OCI-LY7 (cell line): ENCODE measurements at regions not wholly inside any gene's neighbourhood (a gene's known extent, or its start where the extent isn't known, plus 50 kb on each side); places are given as distances from the start of the nearest gene placed in this dataset.

ENCODE experiments used
- BruUV-seq: library from RNA; stranded (reverse); fragments of 400-500 nt; replicated peaks from 2 replicates; lab custom pipeline; 2021; lab: Mats Ljungman, UMichigan
- CTCF ChIA-PET: fragments of 300-600 bp; sonication (Branson Sonifier 250); formaldehyde crosslinking; loops from one replicate; lab custom pipeline; 2022; ENCODE audit warnings: antibody characterized with exemption; ENCODE audit not compliant: unreplicated experiment; lab: Charles Lee
- POLR2A ChIA-PET: fragments of 300-600 bp; sonication (Branson Sonifier 250); formaldehyde crosslinking; loops from one replicate; lab custom pipeline; 2022; ENCODE audit warnings: antibody characterized with exemption; lab: Charles Lee
- DNase-seq: peaks from one replicate; pipeline ENCODE4 v3.0.0-alpha.2; 2015; ENCODE audit warnings: low spot score
- H2AFZ ChIP-seq: fragments of 200-600 bp; sonication (generic), shearing (Covaris generic); 2 replicates; pipeline ENCODE4 v1.6.1; 2014; ENCODE audit warnings: mild to moderate bottlenecking, antibody characterized with exemption, low read length, moderate library complexity
- H3K27ac ChIP-seq: fragments of 200-600 bp; sonication (generic); 2 replicates; pipeline ENCODE4 v1.5.1; 2014; ENCODE audit warnings: mixed run types, low read depth, mild to moderate bottlenecking, moderate library complexity, low read length, inconsistent platforms; ENCODE audit not compliant: poor library complexity, severe bottlenecking
- H3K36me3 ChIP-seq: fragments of 200-600 bp; sonication (generic); 2 replicates; pipeline ENCODE4 v1.6.1; 2014; ENCODE audit warnings: mild to moderate bottlenecking, antibody characterized with exemption, low read length, moderate library complexity, mixed read lengths; ENCODE audit not compliant: insufficient read depth
- H3K4me1 ChIP-seq: fragments of 200-600 bp; sonication (generic); 2 replicates; pipeline ENCODE4 v1.5.1; 2014; ENCODE audit warnings: mild to moderate bottlenecking, low read length; ENCODE audit not compliant: insufficient read depth, poor library complexity, severe bottlenecking
- H3K4me2 ChIP-seq: fragments of 200-600 bp; sonication (generic); 2 replicates; pipeline ENCODE4 v1.6.1; 2014; ENCODE audit warnings: mild to moderate bottlenecking, low read length
- H3K4me3 ChIP-seq: fragments of 200-600 bp; sonication (generic); 2 replicates; pipeline ENCODE4 v1.5.1; 2014; ENCODE audit warnings: mild to moderate bottlenecking, low read depth, low read length; ENCODE audit not compliant: poor library complexity, severe bottlenecking
- H3K79me2 ChIP-seq: fragments of 200-600 bp; sonication (generic); 2 replicates; pipeline ENCODE4 v1.6.1; 2016; ENCODE audit warnings: low read depth, mild to moderate bottlenecking, low read length, moderate library complexity, mixed read lengths; ENCODE audit not compliant: insufficient read depth
- H3K9me2 ChIP-seq: fragments of 200-600 bp; sonication (generic); 2 replicates; pipeline ENCODE4 v1.6.1; 2016; ENCODE audit warnings: mild to moderate bottlenecking, low read length, mixed read lengths; ENCODE audit not compliant: insufficient read depth
- H3K9me3 ChIP-seq: fragments of 200-600 bp; sonication (generic); 2 replicates; pipeline ENCODE4 v1.6.1; 2014; ENCODE audit warnings: mild to moderate bottlenecking, mixed run types, low read length, mixed read lengths
- H4K20me1 ChIP-seq: fragments of 200-600 bp; sonication (generic); 2 replicates; pipeline ENCODE4 v1.6.1; 2014; ENCODE audit warnings: mild to moderate bottlenecking, antibody characterized with exemption, low read length, moderate library complexity, mixed read lengths; ENCODE audit not compliant: insufficient read depth
- EZH2phosphoT487 ChIP-seq: fragments of 200-600 bp; sonication (generic); IDR thresholded peaks from 2 replicates; pipeline ENCODE4 v1.6.1; 2018; ENCODE audit warnings: low read depth, borderline replicate concordance, mild to moderate bottlenecking, mixed run types, antibody characterized with exemption, low read length, moderate library complexity, mixed read lengths
- intact Hi-C: fragments of 100-400 bp; cut with micrococcal nuclease; formaldehyde crosslinking; loops from one replicate; pipeline ENCODE4 v1.10.0; 2022; ENCODE audit not compliant: unreplicated experiment
- TF ChIP-seq, protein P1 (sequence below): fragments of 200-600 bp; sonication (generic); conservative IDR thresholded peaks from 2 replicates; pipeline ENCODE4 v1.5.1; 2014; ENCODE audit warnings: mild to moderate bottlenecking, antibody characterized with exemption, low read length, moderate library complexity, mixed read lengths

DNA sequence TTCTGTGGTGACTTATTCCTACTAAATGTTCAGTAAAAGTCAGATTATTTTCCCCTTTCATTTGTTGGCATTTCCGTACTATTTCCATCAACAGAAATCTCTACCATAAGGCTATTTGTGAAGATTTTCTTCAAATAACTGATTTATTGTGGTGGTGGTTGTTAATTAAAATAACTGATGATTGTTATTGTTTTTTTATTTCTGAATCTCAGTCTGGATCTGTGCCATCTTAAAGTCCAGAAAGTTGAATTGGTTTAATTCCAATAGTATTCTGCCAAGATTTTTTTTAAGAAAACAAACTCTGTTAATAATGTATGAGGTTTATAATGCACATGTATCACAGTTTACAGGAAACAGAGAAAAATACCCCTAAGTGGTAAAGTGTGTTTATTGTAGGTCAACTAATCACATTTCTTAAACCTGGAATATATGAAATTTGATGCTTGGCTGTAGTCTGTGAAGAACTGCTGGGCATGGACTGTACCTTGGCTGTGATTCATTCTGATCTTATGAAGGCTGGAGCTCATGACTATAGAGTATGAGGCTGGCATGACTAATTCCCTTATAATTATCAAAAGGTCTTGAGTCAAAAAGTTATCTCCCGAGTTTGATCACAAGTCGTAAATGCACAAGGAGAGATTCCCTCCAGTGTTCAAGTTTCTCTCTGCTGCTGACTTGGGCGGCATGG is 134.2 kb upstream of the RND3 start:
- Histone ChIP-seq H3K9me2 (no peaks in the 10 kb centered on the region), H3K4me1 (no peaks in the 10 kb centered on the region), H4K20me1 (no peaks in the 10 kb centered on the region), H3K4me2 (no peak overlapping the region), H3K79me2 (no peaks in the 10 kb centered on the region), H3K27ac (no peak overlapping the region), H2AFZ (no peak overlapping the region), H3K9me3 (no peaks in the 10 kb centered on the region), H3K4me3 (no peak overlapping the region), H3K36me3 (no peaks in the 10 kb centered on the region)
- DNase-seq = no peak
- intact Hi-C loops = no loop called here
- BruUV-seq = no TSS peak
- TF ChIP-seq EZH2phosphoT487 = no peak
- TF ChIP-seq, protein P1, sequence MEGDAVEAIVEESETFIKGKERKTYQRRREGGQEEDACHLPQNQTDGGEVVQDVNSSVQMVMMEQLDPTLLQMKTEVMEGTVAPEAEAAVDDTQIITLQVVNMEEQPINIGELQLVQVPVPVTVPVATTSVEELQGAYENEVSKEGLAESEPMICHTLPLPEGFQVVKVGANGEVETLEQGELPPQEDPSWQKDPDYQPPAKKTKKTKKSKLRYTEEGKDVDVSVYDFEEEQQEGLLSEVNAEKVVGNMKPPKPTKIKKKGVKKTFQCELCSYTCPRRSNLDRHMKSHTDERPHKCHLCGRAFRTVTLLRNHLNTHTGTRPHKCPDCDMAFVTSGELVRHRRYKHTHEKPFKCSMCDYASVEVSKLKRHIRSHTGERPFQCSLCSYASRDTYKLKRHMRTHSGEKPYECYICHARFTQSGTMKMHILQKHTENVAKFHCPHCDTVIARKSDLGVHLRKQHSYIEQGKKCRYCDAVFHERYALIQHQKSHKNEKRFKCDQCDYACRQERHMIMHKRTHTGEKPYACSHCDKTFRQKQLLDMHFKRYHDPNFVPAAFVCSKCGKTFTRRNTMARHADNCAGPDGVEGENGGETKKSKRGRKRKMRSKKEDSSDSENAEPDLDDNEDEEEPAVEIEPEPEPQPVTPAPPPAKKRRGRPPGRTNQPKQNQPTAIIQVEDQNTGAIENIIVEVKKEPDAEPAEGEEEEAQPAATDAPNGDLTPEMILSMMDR = no peak
- ChIA-PET POLR2A (no interaction called here), CTCF (no interaction called here)

DNA sequence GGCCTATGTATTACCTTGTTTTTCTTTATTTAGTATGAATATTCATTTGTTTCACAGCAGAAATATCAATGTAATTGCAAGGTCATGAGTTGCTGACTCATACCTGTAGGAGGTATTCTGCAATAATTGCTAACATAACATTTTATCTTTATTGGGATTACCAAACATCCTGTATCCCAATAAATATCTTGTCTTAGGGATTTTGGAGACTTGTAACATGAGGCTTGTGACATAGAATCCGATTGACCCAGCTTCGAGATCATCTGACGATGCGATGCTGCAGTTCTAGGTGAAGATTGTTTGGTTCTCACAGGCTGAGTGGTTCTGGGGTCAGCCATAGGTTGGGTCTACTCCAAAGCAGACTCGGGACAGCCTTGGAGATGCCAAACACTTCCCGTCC is 133.4 kb upstream of the RND3 start:
- Histone ChIP-seq H2AFZ (no peak overlapping the region), H3K79me2 (no peaks in the 10 kb centered on the region), H3K4me1 (no peaks in the 10 kb centered on the region), H4K20me1 (no peaks in the 10 kb centered on the region), H3K4me2 (no peak overlapping the region), H3K36me3 (no peaks in the 10 kb centered on the region), H3K27ac (no peak overlapping the region), H3K9me2 (no peaks in the 10 kb centered on the region), H3K9me3 (no peaks in the 10 kb centered on the region), H3K4me3 (no peak overlapping the region)
- BruUV-seq = no TSS peak
- POLR2A ChIA-PET = no interaction called here
- no peak for TF ChIP-seq EZH2phosphoT487
- TF ChIP-seq, protein P1 = no peak
- intact Hi-C loops = no loop called here
- DNase-seq = no peak
- CTCF ChIA-PET = no interaction called here

DNA sequence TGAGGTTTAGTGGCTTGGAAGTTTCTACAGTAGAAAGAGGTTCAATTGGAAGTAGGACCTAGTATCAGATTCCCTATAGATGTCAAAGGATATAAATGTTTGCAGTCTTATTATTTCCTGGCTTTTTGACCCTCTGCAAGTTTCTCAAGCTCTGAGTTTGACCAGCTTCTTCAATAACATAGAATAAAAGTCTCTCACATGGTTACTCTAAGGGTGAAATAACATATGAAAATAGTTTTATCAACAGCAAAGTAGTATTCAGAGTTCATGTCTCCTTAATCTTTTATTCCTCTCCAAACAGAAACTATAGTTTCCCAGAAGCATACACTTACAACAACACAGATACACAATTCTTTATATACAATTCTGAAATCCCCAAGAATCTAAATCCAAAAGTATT is 132.9 kb upstream of the RND3 start:
- H3K9me3 ChIP-seq = no peaks in the 10 kb centered on the region
- H2AFZ ChIP-seq = no peak overlapping the region
- DNase-seq = no peak
- no peaks in the 10 kb centered on the region for H3K79me2 ChIP-seq
- H3K4me3 ChIP-seq = no peak overlapping the region
- no TSS peak for BruUV-seq
- H3K9me2 ChIP-seq = no peaks in the 10 kb centered on the region
- POLR2A ChIA-PET = interaction anchor here (0.7 kb wide), 1 partner anchor 261 kb away, joined by 3 read pairs; no protein-coding TSS in a partner anchor
- CTCF ChIA-PET = no interaction called here
- H3K4me2 ChIP-seq = no peak overlapping the region
- intact Hi-C loops = no loop called here
- no peak overlapping the region for H3K27ac ChIP-seq
- TF ChIP-seq, protein P1 = no peak
- TF ChIP-seq EZH2phosphoT487 = no peak
- no peaks in the 10 kb centered on the region for H4K20me1 ChIP-seq
- H3K4me1 ChIP-seq = no peaks in the 10 kb centered on the region
- H3K36me3 ChIP-seq = no peaks in the 10 kb centered on the region
